ENCODE measurements at regions not wholly inside any gene's neighbourhood (a gene's known extent, or its start where the extent isn't known, plus 50 kb on each side); places are given as distances from the start of the nearest gene placed in this dataset.
"Not testable (repeated sequence)": the region's sequence is repeated elsewhere in the genome, so short reads cannot be mapped to it uniquely, and the experiment has no call there.

DNA sequence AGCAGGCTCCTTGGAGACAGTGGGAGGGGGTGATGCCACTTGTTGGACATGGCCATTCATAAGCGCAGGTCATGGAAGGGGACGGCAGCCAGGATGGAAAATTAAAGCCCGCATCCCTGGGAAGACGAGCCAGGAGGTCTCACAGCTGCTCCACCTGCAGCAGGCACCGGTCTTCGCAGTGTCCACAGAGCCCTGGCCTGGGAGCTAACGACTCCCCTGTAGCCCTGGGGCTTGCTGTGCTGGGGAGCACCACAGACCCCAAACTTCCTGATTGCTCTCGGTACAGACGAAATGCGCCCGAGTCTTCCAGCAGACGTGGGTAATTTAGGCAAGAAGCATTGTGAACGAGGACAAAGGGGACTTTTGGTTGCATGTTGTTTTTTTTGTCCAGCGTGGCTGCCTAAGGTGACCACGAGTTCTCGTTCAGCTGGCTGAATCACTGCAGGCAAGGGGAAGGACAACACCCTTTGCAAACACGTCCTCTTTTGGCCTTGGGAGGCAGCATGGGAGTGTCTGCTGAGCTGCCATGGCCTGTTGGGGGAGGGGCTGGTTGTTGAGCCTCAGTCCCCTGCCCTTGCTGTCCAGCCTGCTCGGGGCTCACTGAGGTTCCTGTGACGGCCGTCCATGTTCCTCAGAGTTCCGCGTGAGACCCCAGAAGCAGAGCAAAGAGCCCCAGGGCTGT lies 4485.8 kb upstream of the TPTE start:
- H3K27ac ChIP-seq; H3K4me3 ChIP-seq; H3K27me3 ChIP-seq; intact Hi-C loops (cut with DNase I; ENCODE audit: low total_unique reads); DNase-seq; H3K4me1 ChIP-seq; H3K36me3 ChIP-seq; H3K9me3 ChIP-seq: not testable (repeated sequence)
- WGBS, 5 donors: no CpG with 5 or more reads among the region's 22 CpGs

DNA sequence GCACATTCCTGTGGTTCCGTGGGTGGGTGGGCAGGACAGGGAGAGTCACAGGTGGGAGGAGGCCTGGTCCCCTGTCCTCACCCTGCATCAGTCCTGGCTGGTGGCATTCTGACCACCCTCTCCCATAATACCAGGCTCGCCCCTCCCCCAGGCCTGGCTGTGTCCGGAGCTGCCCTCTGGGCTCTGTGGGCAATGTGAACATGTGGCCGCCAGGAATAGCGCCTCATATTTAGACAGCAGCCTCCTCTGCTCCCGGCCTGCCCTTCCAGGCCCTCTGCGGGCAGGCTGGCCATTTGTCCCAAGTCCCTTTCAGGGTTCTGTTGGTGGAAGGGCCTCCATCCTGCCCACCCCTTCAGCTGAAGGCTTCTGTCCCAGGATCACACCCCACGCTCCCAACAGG lies 4482.2 kb upstream of the TPTE start:
- intact Hi-C loops (cut with DNase I; ENCODE audit: low total_unique reads); H3K9me3 ChIP-seq; H3K27me3 ChIP-seq; H3K27ac ChIP-seq; H3K36me3 ChIP-seq; H3K4me1 ChIP-seq; DNase-seq; H3K4me3 ChIP-seq: not testable (repeated sequence)
- no CpG with 5 or more reads among the region's 8 CpGs for WGBS, 5 donors

DNA sequence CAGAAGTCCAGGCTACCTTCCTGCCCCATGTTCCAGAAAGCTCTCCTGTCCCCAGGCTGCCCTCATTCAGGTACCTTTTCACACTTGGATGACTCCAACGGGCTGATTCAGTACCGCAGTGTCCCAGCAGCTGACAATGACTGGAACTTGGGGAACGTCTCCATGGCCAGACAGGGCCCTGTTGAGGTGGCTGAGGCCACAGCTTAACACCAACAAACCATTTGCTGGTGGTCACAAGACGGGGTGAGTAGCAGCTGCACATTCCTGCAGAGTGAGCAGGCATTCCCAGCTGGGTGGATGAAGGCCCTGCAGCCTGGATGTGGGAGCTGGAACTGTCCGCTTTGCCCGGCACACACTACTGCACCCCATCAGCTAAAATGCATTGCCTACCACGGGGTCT lies 4481.3 kb upstream of the TPTE start:
- H3K27ac ChIP-seq; H3K4me3 ChIP-seq; H3K27me3 ChIP-seq; H3K9me3 ChIP-seq; DNase-seq; H3K4me1 ChIP-seq; H3K36me3 ChIP-seq; intact Hi-C loops (cut with DNase I; ENCODE audit: low total_unique reads): not testable (repeated sequence)
- WGBS, 5 donors: no CpG with 5 or more reads among the region's 7 CpGs

DNA sequence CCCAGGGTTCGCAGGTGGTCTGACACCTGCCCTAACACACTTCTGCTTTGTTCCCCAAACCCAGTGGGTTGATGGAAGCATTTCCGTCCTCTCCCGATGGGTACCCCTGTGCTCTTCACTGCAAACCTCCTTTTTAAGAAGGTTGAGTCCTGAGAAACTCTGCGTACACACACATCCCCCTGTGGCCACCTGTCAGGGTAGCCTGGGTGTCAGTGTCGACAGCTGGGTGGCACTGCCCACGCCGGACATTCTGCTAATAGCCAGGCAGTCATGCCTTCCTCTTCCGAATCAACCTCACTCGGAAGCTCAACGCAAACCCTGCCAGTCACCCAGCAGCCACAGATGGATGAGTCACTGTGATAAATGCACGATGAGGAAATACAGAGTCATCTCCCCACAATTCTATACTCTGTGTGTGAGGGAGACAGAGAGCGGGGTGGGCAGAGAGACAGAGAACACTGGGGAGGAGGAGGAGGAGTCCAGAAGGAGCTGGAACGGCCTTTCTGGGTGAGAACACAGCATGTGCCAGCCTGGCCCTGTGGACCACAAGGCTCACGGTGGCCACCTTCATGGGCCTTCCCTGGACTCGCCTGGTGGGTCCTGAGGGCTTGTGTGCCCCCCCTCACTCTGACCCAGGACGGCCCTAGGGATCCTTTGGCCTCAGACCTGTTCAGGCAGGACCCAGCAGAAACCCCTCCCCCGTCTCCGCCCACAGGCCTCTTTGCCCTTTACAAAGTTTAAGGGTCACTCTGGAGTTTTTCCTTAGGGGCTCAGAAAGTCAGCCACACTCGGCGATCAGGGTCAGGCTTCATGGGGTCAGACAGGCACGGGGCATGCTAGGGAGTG lies 4477.7 kb upstream of the TPTE start:
- intact Hi-C loops (cut with DNase I; ENCODE audit: low total_unique reads); H3K27ac ChIP-seq; H3K27me3 ChIP-seq; H3K4me3 ChIP-seq; H3K36me3 ChIP-seq; H3K4me1 ChIP-seq; H3K9me3 ChIP-seq: not testable (repeated sequence)
- 72% methylated on average over 4 of the region's 21 CpGs; no CpG with 5 or more reads in 4 of the 5 donors for WGBS, 5 donors
- DNase-seq: peak in 1 of 2 donors; percentile 7

DNA sequence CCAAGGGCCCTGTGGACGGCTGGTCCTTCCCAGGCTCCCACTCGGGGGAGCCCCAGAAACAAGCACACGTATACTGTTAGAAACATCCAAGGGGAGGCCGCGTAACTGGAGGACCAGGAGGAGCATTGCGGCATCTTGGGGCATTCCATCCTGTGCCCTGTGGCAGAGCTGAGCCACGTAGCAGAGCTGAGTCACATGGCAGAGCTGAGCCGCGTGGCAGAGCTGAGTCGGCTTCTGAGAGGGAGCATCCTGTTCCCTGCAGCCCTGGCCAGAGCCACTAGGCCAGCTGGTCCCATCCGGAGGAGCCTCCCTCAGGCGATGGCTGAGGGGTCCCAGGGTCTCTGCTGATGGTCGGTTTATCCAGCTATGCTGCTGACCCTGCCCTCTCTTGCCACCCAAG lies 4476.7 kb upstream of the TPTE start:
- H3K27me3 ChIP-seq; H3K4me3 ChIP-seq; DNase-seq; intact Hi-C loops (cut with DNase I; ENCODE audit: low total_unique reads); H3K9me3 ChIP-seq; H3K27ac ChIP-seq; H3K4me1 ChIP-seq; H3K36me3 ChIP-seq: not testable (repeated sequence)
- no CpG with 5 or more reads among the region's 13 CpGs for WGBS, 5 donors

DNA sequence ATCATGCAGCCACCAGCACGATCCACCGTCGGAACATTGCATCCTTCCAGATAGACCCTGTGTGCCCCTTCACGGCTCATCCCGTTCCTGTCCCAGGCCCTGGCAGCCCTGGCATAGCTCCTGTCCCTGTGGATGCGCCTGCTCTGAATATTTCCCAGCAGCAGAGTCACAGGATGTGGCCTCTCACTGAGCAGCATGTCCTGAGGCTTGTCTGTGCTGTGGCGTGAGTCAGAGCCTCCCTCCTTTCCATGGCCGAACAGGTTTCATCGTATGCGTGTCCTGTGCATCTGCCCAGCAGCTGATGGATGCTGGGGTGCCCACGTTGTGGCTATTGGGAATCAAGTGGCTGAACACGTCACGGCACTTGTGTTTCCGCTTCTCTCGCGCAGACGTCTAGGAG lies 4471.5 kb upstream of the TPTE start:
- intact Hi-C loops (cut with DNase I; ENCODE audit: low total_unique reads); DNase-seq; H3K36me3 ChIP-seq; H3K9me3 ChIP-seq; H3K27me3 ChIP-seq; H3K4me3 ChIP-seq; H3K4me1 ChIP-seq; H3K27ac ChIP-seq: not testable (repeated sequence)
- no CpG with 5 or more reads among the region's 17 CpGs for WGBS, 5 donors

DNA sequence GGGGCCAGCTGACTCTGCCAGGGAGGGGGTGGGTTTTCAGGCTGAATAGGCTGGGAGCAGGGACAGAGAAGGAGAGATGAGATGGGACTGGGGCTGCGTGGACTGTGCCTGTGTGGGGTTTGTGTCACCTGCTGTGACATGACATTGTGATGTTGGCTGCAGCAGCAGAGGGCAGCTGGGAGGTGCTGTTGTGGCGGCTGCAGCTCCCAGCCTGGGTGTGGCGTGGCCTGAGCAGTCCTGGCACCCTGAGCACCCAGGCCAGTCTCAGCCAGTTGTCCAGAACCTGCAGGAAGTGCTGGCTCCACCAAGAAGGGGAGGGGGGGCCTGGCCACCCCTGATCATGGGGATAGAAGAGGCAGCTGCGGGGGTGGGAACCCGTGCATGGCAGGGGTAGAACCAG lies 4469.3 kb upstream of the TPTE start:
- H3K36me3 ChIP-seq; H3K9me3 ChIP-seq; H3K27ac ChIP-seq; intact Hi-C loops (cut with DNase I; ENCODE audit: low total_unique reads); H3K27me3 ChIP-seq; DNase-seq; H3K4me3 ChIP-seq; H3K4me1 ChIP-seq: not testable (repeated sequence)
- no CpG with 5 or more reads among the region's 5 CpGs for WGBS, 5 donors

DNA sequence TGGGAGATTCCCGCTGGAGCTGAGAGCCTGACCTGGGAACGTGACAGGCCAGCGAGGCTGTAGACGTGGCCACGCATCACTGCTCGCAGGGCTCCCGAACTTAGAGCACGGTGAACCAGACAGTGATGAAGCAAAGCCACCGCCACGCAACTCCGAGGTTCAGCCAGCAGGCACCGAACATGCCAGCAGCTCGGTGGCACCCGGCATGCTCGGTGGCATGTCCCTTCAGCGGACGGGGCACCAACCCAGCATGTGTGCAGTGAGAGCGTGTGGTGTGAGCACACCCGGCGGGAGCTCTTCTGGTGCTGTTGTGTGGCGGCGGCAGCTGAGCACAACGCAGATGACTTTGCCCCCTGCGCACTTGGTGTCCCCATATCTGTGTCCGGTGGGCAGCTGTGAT lies 4468.2 kb upstream of the TPTE start:
- no CpG with 5 or more reads among the region's 25 CpGs for WGBS, 5 donors

DNA sequence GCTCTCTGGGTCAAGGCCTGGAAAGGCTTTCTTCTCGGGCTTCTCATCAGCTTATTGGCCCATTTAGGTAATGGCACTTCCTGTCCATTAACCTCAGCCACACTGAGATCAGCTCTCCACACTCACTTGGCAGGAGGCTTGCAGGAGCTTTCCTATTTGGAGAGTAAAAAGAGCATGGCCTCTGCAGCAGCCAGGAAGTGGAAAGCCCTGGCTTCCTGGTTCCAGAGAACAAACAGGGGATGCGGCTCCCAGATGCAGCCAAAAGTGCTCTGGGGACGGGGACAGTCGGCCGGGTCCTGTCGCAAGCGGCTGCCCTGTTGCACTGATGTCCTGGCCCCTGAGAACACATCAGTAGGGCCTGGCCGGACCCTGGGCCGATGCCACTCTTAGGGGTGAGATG lies 4462.4 kb upstream of the TPTE start:
- WGBS, 5 donors: no CpG with 5 or more reads among the region's 9 CpGs
- H3K36me3 ChIP-seq; H3K4me3 ChIP-seq; H3K9me3 ChIP-seq; H3K27ac ChIP-seq; intact Hi-C loops (cut with DNase I; ENCODE audit: low total_unique reads); H3K4me1 ChIP-seq; DNase-seq; H3K27me3 ChIP-seq: not testable (repeated sequence)

More for the DNA sequence above, 4468.2 kb upstream of the TPTE start:
- intact Hi-C loops (cut with DNase I; ENCODE audit: low total_unique reads); DNase-seq; H3K27me3 ChIP-seq; H3K4me3 ChIP-seq; H3K36me3 ChIP-seq; H3K4me1 ChIP-seq; H3K27ac ChIP-seq; H3K9me3 ChIP-seq: not testable (repeated sequence)

DNA sequence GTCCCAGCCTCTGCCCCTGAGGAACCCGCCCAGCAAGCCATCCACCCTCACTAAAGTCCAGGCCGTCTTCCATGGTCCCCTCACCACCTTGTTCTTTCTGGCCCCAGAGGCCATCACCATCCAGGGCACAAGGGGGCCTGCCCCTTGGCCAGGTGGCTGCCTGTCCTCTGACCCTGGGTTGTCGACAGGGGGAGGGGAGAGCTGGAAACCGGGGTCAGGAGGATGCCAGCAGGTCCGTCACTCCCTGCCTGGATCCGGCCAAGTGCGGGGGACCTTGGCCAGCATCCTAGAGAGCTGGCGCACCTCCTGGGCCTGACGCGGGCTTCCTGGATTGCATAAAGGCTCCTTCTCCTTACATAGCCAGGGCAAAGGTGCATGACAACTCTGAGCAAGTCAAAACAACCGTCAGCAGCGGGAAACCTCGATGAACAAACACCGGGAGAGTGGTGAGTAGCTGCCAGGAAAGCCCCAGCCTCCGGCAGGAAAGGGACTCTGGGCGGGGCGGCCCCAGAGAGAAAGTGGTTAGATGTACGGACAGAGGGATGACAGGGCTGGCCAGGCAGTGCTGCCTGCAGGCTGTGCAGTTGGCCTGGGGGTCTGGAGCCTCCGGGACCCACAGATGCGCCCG lies 4461.2 kb upstream of the TPTE start:
- H3K27ac ChIP-seq; DNase-seq; H3K4me1 ChIP-seq; H3K36me3 ChIP-seq; intact Hi-C loops (cut with DNase I; ENCODE audit: low total_unique reads); H3K4me3 ChIP-seq; H3K27me3 ChIP-seq; H3K9me3 ChIP-seq: not testable (repeated sequence)
- WGBS, 5 donors: no CpG with 5 or more reads among the region's 21 CpGs

DNA sequence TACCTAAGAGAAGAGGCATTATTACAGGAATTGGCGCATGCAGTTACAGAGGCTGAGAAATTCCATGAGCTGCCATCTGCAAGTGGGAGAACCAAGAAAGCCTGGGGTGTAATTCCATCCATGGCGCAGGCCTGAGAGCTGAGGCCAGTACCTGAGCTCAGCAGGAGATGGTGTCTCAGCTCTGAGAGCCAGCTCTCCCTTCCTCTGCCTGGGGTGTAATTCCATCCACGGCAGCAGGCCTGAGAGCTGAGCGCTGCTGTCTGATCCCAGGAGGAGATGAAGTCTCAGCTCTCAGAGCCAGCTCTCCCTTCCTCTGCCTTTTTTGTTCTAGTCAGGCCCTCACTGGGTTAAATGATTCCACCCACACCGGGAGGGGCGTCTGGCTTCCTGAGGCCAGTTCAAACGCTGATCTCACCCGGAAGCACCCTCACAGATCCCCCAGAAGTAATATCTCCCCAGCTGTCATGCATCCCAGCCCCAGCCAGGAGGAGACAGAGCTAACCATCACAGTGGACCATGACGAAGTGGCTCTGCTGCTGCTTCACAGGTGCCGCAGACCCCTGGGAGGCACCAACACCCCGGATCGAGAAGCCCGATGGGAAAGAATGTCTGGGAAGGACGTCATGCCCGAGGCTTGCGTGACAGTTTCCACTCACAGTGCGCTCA lies 4454.9 kb upstream of the TPTE start:
- H3K36me3 ChIP-seq; H3K4me3 ChIP-seq; H3K27ac ChIP-seq; H3K4me1 ChIP-seq; H3K27me3 ChIP-seq; intact Hi-C loops (cut with DNase I; ENCODE audit: low total_unique reads); H3K9me3 ChIP-seq; DNase-seq: not testable (repeated sequence)
- no CpG with 5 or more reads among the region's 17 CpGs for WGBS, 5 donors
